Renal cortex interstitium (tissue), 11 donors: ENCODE measurements at regions not wholly inside any gene's neighbourhood (a gene's known extent, or its start where the extent isn't known, plus 50 kb on each side); places are given as distances from the start of the nearest gene placed in this dataset.
"Not testable (repeated sequence)": the region's sequence is repeated elsewhere in the genome, so short reads cannot be mapped to it uniquely, and the experiment has no call there.

Experiments used
- DNase-seq, 11 donors: peaks; one replicate each; pipeline ENCODE4 v3.0.0-alpha.2; 2013; ENCODE audit warnings: low read depth in 9 of 11, low spot score in 4 of 11; ENCODE audit errors: extremely low read depth in 1 of 11

DNA sequence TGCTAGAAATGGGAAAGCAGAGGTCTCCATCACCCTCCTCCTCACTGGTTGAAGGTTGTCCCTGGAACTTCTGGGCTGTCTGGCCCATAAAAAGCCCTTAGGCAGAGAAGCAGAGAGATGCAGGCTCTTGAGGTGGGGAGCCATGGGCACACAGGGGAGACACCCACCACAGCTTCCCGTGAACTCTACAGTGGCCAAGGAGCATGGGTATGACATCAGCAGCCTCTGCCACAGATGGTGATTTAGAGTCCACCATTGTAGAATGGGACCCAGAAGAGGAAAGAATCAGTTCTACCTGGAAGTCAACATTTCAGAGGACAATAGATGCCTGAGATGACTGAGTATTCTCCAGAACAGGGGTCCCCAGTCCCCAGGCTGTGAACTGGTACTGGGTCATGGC is 105.6 kb upstream of the LRRN1 start:
- no peak for DNase-seq

DNA sequence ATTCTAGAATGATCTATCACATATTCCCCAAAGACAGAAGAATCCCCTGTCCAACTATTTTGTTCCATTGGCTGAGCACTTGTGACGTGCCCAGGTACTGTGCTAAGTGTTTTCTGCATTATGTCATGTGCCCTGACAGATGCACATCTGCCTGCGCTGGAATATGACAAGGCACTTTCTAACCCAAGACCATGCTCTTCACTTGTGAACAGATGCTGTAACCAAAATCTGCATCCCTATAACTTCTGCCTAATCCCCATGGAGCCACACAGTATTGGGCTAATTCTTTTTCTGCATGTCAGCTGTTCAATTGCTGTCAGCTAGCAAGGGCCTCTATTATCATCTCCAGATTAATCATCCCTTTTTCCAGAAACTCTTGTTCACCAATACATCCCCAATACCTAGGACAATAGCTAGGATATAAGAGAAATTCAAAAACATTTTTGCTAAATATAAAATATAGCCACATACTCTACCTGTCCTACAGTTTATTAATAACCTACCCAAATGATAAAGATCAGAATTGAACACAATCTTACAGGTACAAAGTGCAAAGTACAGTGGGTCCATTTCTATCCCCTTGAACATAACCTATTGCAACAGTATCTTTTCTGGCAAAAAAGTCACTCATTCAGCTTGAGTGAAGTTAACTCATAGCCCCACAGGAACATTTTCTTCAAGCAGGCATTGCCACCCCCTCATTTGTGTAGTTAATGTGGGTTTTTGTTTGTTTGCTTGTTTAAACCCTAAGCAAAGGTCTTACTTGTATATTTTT is 109.4 kb upstream of the LRRN1 start:
- no peak for DNase-seq

DNA sequence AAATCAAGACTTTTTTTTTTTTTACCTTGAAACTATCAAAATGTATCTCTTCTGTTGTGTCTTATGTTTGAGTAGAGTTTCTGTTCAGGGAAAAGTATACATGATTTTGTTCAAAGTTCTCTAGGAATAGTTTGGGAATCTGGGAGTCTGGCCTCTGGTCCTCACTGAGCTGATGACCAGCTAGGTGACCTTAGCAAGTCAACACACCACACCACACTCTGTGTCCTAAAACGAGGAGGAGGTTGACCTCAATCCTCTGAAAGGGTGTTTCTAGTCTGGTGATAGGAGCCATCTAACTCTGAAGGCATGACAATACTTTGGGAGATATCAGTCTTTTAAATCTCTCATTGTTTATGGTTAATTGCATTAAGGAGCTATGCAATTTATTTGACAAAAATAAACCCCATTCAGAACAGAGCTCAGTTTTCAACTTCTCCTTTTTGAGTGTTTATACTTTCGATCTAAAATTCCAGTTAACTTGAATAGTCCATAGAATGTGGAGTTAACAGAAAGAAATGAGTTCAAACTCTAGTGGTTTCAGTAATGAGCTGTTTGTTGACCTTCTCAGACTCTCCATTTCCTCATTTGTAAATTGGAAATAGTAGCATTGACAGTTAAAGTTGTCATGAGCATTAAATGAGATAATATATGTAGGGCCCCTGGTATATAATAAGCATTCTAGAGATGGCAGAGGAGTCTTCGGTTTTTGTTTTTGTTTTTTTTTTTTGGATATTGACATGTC is 112.2 kb upstream of the LRRN1 start:
- no peak for DNase-seq

DNA sequence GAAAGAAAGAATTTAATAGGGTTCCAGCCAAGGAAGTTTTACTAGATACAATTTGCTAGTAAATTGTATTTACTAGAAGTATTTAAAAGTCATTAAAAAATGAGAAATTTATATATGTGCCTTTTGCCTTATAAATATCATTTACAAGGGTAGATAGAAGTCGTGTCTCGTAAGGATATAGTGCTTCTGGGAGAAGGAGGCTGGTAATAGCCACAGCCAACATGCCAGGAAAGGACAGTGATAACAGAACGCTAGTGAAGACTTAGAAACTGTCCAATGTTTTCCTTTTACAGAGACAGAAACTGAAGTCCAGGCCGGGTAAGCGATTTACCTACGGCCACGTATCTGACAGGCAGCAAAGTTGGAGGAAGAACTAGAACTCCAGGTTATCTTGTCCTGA is 113.5 kb upstream of the LRRN1 start:
- DNase-seq = no peak

DNA sequence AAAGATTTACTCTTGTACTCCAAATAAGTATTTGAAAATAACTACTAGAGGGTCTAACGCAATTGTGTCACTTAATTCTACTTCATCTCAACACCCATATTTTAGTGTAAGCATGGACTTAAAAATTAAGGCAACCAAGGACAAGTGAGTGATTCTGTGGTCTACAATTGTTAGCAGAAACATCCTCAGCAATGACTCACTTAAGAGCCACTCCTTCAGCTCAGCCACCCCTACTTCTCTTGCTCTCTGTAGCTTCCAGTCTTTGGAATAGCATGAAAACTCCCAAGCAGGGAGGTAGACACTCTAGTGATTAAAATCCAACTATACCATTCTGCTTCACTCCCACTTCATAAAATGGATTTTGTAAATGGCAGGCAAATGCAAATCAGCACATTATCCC is 116.0 kb upstream of the LRRN1 start:
- no peak for DNase-seq

DNA sequence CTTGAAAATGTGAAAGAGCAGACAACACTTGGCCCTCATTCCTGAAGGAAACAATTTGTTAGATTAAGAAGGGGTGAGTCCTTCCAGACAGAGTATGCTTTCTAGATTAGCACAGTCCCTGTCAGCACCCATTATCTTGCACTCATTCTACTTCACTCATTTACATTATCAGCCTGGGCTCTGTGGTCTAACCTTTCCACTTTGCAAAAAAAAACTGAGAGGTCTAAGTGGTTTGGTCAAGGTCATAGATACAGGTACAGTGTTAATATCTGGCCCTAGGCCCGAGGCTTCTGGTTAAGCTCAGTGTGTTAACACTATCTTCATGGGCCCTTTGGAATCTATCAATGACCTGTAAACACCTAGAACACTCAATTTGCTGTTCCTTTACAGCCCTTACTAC is 123.4 kb upstream of the LRRN1 start:
- no peak for DNase-seq

DNA sequence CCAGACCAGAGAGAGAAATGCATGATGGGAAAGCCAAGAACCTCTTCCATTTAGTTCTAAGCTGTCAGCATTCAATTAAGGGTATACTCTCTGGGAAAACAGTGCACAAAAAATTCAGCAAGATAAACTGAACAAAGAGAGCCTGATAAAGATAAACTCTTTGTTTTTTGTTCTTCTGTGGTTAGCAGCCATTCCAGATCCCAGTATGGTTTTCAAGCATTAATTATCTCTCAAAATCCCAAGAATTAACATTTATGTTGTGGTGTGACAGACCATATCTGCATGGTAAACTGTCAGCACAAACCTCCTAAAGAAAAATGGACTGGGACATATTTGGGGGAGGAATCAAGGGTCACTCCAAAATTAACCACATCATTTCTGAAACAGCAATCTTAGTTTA is 124.0 kb upstream of the LRRN1 start:
- no peak for DNase-seq

DNA sequence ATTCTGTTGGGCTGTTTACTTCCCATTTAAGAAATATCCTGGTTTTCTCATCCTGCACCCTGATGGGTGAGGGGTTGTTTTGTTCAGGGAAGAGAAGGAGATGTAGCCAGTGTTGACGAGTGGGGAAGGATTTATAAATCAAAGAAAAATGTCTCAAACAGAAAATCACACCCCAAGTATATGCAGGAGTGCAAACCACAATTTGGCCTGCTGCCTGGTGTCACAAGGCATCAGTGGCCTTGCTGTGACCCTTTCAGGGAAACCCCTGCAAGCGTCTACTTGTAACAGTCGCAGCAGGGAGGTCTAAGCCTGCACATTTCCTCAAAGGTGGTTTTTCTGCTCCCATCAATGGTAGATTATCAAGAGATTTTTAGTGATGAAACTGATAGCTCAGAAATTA is 132.6 kb upstream of the LRRN1 start:
- DNase-seq = no peak

DNA sequence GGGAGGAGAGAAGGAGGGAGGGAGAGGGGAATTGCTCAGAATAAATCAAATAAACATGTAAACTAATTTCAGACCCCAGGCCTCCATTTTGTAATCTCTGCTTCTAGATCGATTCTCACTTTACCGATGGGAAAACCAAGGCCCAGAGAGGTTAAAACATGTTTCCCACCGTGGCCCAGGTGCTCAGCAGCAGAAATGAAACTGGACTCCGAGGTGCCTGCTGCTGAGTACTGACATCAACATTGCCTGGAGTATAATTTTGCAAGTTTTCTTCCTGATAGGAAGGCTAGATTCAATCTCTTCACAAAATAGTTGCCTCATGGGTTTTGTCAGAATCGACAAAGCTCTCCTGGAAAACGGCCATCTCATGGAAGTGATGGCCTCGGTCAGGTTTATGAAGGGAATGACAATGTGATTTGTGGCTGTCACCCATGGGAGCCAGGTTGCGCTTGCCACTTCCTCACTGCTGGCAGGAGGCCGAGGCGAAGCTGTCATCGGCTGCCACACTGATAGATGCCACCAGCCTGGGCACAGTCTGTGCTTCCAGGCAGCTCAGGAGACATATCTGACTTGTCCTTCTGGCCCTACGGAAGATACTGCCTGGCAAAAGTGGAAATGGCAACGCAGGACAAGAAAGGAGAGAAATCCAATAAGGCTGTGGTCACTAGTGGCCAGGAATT is 133.1 kb upstream of the LRRN1 start:
- DNase-seq = no peak

DNA sequence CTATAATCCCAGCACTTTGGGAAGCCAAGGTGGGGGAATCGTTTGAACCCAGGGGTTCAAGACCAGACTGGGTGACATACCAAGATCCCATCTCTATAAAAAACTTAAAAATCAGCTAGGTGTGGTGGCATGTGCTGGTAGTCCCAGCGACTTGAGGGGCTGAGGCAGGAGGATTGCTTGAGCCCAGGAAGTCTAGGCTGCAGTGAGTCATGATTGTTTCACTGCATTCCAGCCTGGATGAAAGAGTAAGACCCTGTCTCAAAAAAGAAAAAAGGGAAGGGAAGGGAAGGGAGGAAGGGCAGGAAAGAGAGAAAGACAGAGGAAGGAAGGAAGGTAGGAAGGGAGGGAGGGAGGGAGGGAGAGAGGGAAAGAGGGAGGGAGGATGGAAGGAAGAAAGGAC is 133.7 kb upstream of the LRRN1 start:
- DNase-seq = no peak

DNA sequence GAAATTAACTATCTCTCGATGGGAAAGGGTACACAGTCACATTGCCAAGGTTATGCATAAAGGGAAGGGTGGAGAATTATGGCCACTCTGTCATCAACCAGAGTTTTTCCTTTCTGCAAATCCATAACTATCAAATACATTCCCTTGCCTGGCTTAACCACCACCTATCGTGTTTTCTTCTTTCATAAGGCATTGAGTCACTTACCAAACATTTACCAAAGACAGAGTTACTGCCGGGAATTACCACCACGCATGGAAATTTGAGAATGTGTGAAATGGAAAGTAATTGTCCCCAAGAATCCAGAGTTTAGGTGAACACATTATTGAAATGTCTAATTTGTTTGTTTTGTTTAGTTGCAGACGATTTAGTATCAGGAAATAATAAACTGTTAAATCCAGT is 134.3 kb upstream of the LRRN1 start:
- DNase-seq = no peak

DNA sequence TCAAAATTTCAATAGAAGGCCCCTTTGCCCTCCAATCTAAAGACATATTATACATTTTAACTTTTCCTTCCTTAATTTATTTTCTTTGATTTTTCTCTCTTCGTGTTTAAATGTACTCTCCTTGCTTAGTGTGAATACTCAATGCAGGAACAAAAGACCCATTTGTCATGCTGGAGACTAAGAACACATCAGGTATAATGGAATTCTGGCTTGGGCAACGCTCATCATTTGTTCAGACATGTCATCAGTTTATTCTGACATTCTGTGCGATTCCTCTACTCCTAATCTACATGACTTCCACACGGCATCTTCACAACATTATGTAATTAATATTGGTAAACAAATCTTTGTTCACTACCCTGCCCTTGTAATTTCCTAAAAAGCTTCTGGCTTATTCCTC is 136.6 kb upstream of the LRRN1 start:
- no peak for DNase-seq

DNA sequence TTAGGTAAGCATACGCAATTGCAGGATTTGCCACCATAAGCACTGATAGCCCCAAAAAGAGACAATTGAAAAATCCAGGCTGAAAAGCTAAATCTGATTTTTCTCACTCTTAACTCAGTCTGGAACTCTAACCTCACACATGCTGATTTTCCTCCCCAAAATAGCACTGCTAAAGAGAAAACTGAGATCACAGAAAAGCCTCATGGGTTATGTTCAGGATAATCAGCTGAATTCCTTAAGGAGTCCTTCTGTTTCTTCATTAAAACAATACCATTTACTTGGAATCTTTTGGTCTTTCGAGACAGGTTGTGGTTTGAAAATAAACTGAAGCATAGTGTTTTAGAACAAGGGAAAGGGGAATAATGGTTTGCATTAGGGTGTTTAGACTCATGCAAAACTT is 144.3 kb upstream of the LRRN1 start:
- DNase-seq = no peak

DNA sequence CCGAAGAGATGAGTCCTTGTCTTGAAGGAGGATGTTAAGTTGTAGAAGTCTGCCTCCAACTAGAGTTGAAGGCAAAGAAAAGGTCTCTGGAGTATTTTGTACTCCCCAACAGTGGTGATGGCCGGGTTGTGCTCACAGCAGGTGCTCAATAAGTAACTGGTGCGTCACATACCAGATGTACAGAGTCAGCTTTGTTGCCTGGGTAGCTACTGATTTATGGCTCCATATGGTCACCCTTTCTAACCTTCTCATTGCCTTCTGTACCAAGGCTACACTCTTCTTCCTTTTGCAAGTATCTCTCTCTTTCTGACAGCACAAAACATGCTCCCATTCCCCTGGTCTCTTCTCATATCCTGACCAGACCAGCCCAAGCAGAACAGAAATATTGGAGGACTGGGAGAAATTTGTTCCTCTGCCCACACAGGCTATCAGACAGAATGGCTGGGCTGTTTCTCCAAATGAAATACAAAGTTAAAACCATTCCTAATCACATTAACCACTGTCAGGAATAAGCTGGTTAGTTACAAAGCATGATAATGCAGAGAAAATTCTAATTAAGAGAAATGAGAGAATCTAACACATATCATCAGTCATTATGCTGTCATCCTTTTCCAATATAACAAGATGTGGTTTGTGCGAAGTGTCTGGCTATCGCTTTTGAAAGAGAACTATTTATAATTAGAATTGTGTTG is 150.1 kb upstream of the LRRN1 start:
- DNase-seq = no peak

DNA sequence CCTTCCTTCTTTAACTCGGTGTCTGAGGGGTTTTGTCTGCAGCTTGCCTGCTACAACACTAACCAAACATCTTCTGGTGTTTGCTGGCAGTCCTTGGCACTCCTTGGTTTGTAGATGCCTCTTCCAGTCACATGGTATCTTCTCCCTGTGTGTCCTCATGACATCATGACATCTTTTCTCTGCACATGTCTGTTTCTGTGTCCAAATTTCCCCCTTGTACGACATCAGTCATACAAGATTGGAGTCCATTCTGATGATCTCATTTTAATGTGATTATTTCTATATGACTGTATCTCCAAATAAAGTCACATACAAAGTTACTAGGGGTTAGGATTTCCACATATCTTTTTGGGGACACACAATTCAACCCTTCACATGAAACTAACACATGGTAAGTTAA is 152.3 kb upstream of the LRRN1 start:
- DNase-seq = no peak

DNA sequence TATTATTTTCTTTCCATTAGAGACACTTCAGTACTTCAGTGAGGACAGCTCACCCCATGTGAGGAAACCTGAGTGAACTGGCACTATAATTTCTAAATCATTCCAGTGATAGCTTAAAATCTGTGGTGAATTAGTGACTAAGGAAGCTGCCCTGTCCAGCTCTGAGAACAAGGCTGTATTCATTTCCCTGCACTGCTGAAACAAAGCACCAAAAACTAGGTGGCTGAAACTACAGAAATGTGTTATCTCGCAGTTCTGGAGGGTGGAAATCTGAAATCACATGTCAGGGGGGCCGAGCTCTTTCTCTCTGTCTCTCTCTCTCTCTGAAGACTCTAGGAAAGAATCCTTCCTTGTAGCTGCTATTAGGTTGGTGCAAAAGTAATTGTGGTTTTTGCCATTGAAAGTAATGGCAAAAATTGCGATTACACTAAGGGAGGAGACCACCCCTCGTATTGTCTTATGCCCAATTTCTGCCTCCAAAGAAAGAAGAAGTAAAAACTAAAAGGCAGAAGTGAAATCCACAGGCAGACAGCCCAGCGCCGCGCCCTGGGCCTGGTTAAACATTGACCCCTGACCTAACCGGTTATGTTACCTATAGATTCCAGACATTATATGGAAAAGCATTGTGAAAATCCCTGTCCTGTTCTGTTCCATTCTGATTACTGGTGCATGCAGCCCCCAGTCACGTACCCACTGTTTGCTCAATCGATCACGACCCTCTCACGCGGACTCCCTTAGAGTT is 153.0 kb upstream of the LRRN1 start:
- DNase-seq = not testable (repeated sequence)

DNA sequence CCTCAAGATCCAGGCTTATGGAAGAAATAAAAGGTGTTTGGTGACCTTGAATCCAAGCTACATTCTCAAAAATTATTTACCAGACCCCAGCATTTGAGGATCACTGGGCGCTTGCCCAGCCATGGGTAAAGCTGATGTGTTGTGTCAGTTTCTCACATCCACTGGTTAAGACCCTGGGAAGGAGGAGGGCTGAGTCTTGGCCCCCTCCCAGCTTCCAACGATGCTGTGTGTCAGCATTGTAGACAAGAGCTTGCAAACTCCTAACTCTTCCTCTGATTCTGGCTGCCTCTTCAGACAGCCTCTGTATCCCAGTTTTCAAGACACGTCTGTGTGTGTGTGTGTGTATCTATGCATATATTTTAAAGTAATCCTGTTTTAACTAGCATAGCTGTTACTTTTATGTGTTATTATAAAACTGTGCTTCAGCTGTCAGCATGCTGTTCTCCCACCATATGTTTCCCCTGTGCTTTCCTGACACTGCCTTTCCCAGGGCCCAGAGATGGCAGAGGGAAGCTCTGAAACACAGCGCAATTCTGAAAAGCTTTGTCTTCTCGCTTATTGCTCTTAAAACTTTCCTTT is 157.3 kb upstream of the LRRN1 start:
- no peak for DNase-seq

DNA sequence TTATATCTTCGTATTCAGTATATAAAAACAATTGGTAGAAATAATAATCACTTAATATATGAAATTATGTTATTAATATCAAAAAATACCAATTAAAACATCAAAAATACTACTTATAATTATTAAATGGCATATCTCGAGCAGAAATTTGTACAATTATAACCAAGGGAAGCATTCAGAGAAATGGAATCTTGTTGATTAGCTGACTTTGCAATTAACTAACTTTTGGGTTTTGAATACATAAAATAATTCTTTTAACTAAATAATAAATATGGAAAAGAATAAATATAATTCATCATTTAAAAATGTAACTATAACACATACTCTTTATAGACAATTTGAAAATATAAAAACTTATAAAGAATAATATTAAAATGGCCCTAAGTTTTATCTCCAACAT is 160.2 kb upstream of the LRRN1 start:
- no peak for DNase-seq

DNA sequence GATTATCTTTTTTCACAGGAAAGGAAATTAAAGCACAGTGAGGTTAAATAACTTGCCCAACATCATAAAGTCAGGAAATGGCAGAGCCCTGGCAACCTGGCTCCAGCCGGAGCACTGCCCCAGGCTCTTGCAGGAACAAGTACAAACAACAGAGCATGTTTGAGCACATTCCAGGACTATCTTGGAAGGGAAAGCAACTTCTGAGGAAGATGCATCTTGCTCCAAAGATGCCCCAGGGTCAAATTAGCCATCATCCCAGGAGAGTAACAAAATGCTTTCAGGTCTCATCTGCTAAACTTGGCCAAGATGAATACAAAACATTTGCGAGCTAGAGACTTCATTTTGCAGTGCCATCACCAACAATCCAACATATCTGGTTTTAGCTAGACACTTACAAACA is 162.4 kb upstream of the LRRN1 start:
- DNase-seq = no peak
